ENCODE measurements at regions not wholly inside any gene's neighbourhood (a gene's known extent, or its start where the extent isn't known, plus 50 kb on each side); places are given as distances from the start of the nearest gene placed in this dataset.

DNA sequence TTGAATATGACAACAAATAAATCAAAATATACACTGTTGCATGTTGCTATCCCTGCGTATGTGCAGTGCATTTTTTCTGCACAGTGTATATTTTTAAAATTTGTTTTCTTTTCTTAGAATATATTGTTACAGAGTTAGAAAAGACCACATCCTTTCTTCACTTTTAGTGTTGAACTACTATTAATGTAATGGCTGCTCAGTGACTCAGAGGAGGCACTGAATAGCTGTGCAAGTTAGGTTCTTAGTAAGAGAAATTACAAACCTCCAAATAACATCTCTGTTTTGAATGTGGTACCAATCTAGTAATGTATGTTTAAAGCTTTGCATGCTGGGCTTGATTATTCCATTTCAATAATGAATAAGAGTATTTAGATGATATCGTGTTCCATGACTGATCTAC lies 208.9 kb upstream of the PRR16 start:
- TF ChIP-seq, protein P1, sequence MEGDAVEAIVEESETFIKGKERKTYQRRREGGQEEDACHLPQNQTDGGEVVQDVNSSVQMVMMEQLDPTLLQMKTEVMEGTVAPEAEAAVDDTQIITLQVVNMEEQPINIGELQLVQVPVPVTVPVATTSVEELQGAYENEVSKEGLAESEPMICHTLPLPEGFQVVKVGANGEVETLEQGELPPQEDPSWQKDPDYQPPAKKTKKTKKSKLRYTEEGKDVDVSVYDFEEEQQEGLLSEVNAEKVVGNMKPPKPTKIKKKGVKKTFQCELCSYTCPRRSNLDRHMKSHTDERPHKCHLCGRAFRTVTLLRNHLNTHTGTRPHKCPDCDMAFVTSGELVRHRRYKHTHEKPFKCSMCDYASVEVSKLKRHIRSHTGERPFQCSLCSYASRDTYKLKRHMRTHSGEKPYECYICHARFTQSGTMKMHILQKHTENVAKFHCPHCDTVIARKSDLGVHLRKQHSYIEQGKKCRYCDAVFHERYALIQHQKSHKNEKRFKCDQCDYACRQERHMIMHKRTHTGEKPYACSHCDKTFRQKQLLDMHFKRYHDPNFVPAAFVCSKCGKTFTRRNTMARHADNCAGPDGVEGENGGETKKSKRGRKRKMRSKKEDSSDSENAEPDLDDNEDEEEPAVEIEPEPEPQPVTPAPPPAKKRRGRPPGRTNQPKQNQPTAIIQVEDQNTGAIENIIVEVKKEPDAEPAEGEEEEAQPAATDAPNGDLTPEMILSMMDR (optimal IDR thresholded peaks at IDR 0.05 in 1 of 3, IDR thresholded peaks at IDR 0.05 in 1 of 3, conservative IDR thresholded peaks at IDR 0.05 in 1 of 3; ENCODE audit: extremely low read depth in 1 of 3, insufficient read depth in 2 of 3, low read length in 3 of 3) = no peak
- no peak for TF ChIP-seq EZH2 (IDR thresholded peaks at IDR 0.05; ENCODE audit: low read length)
